Liver (tissue), 8 donors: ENCODE measurements at regions not wholly inside any gene's neighbourhood (a gene's known extent, or its start where the extent isn't known, plus 50 kb on each side); places are given as distances from the start of the nearest gene placed in this dataset.

Source experiments
- DNase-seq: peaks from one replicate; pipeline ENCODE4 v3.0.0-alpha.2; 2017; ENCODE audit warnings: low spot score
- H3K27ac ChIP-seq, 2 donors: one replicate each; pipeline ENCODE4 v1.7.0; 2013; ENCODE audit warnings: inconsistent platforms in 2 of 2, low read length in 2 of 2, control low read depth in 1 of 2, low read depth in 1 of 2, mild to moderate bottlenecking in 1 of 2
- H3K27me3 ChIP-seq, 4 donors: one replicate each; pipeline versions ENCODE4 v1.6.1 to v1.7.0; 2013; ENCODE audit warnings: low read length in 3 of 4, inconsistent platforms in 1 of 4, mild to moderate bottlenecking in 1 of 4, moderate library complexity in 1 of 4; ENCODE audit not compliant: control insufficient read depth in 4 of 4, insufficient read depth in 4 of 4
- H3K36me3 ChIP-seq, 4 donors: one replicate each; pipeline versions ENCODE4 v1.6.1 to v1.7.0; 2013; ENCODE audit warnings: low read length in 3 of 4, mild to moderate bottlenecking in 3 of 4, low read depth in 1 of 4, moderate library complexity in 1 of 4; ENCODE audit not compliant: control insufficient read depth in 4 of 4, insufficient read depth in 3 of 4
- H3K4me1 ChIP-seq, 4 donors: one replicate each; pipeline versions ENCODE4 v1.6.1 to v1.7.0; 2013; ENCODE audit warnings: low read length in 3 of 4, mild to moderate bottlenecking in 3 of 4, moderate library complexity in 1 of 4; ENCODE audit not compliant: control insufficient read depth in 4 of 4, insufficient read depth in 4 of 4
- H3K4me3 ChIP-seq, 3 donors: one replicate each; pipeline versions ENCODE4 v1.6.1 to v1.7.0; 2013; ENCODE audit warnings: low read length in 3 of 3, control low read depth in 1 of 3, low read depth in 1 of 3, mild to moderate bottlenecking in 1 of 3
- H3K9ac ChIP-seq, 2 donors: one replicate each; pipeline ENCODE4 v1.7.0; 2013; ENCODE audit warnings: low read length in 2 of 2, mild to moderate bottlenecking in 2 of 2, moderate library complexity in 2 of 2, control low read depth in 1 of 2, low read depth in 1 of 2
- H3K9me3 ChIP-seq, 4 donors: one replicate each; pipeline versions ENCODE4 v1.6.1 to v1.7.0; 2013; ENCODE audit warnings: low read length in 3 of 4; ENCODE audit not compliant: control insufficient read depth in 4 of 4
- EGR1 ChIP-seq, 2 donors: IDR thresholded peaks; 2 replicates each; pipeline ENCODE4 v1.6.1; 2016 to 2018; ENCODE audit warnings: antibody characterized with exemption in 2 of 2, low read depth in 2 of 2
- FOXA1 ChIP-seq: IDR thresholded peaks from 2 replicates; pipeline ENCODE4 v1.6.1; 2016; ENCODE audit warnings: antibody characterized with exemption
- FOXA2 ChIP-seq: IDR thresholded peaks from 2 replicates; pipeline ENCODE4 v1.6.1; 2016; ENCODE audit warnings: antibody characterized with exemption
- GABPA ChIP-seq, 2 donors: IDR thresholded peaks in 1 of 2; conservative IDR thresholded peaks in 1 of 2; 2 replicates each; pipeline ENCODE4 v1.6.1; 2016; ENCODE audit warnings: antibody characterized with exemption in 2 of 2, mild to moderate bottlenecking in 1 of 2, moderate library complexity in 1 of 2
- HNF4A ChIP-seq, 2 donors: conservative IDR thresholded peaks; 2 replicates each; pipeline ENCODE4 v1.6.1; 2016; ENCODE audit warnings: antibody characterized with exemption in 2 of 2, mild to moderate bottlenecking in 2 of 2
- HNF4G ChIP-seq: IDR thresholded peaks from 2 replicates; pipeline ENCODE4 v1.6.1; 2016; ENCODE audit warnings: antibody characterized with exemption
- JUND ChIP-seq, 2 donors: IDR thresholded peaks; 2 replicates each; pipeline ENCODE4 v1.6.1; 2016; ENCODE audit warnings: antibody characterized with exemption in 2 of 2
- NR2F2 ChIP-seq: IDR thresholded peaks from 2 replicates; pipeline ENCODE4 v1.6.1; 2016; ENCODE audit warnings: antibody characterized with exemption
- RAD21 ChIP-seq, 2 donors: IDR thresholded peaks; 2 replicates each; pipeline ENCODE4 v1.6.1; 2016; ENCODE audit warnings: antibody characterized with exemption in 2 of 2, mild to moderate bottlenecking in 2 of 2
- RXRA ChIP-seq, 2 donors: IDR thresholded peaks; 2 replicates each; pipeline ENCODE4 v1.6.1; 2017 to 2018; ENCODE audit warnings: antibody characterized with exemption in 2 of 2, mild to moderate bottlenecking in 1 of 2
- SP1 ChIP-seq: IDR thresholded peaks from 2 replicates; pipeline ENCODE4 v1.6.1; 2018; ENCODE audit warnings: antibody characterized with exemption, mild to moderate bottlenecking
- TAF1 ChIP-seq: conservative IDR thresholded peaks from 2 replicates; pipeline ENCODE4 v1.6.1; 2016; ENCODE audit warnings: antibody characterized with exemption, mild to moderate bottlenecking
- YY1 ChIP-seq: IDR thresholded peaks from 2 replicates; pipeline ENCODE4 v1.6.1; 2016; ENCODE audit warnings: antibody characterized with exemption, mild to moderate bottlenecking
- WGBS: extraction: QIAGEN DNeasy Blood & Tissue Kit; methylation state at CpG from one replicate; pipeline ENCODE4 v1.1.7; 2013; 5-methylcytosine and 5-hydroxymethylcytosine counted together
- TF ChIP-seq, protein P1 (sequence below): IDR thresholded peaks from 2 replicates; pipeline ENCODE4 v1.6.1; 2016; ENCODE audit warnings: antibody characterized with exemption
- TF ChIP-seq, protein P2 (sequence below): IDR thresholded peaks from 2 replicates; pipeline ENCODE4 v1.6.1; 2016; ENCODE audit warnings: antibody characterized with exemption
- TF ChIP-seq, protein P3 (sequence below): IDR thresholded peaks from 2 replicates; pipeline ENCODE4 v1.6.1; 2016; ENCODE audit warnings: antibody characterized with exemption, mild to moderate bottlenecking
- TF ChIP-seq, protein P4 (sequence below): fragments of 150-350 bp; IDR thresholded peaks from 2 replicates; pipeline ENCODE4 v1.5.1; 2017; ENCODE audit warnings: improper control_type of control experiment, low read depth, low read length; ENCODE audit not compliant: missing input control
- donor health status: healthy.
- donor health status: healthy.
- donor health status: healthy.
- donor health status: healthy.
- donor health status: healthy.

- TF ChIP-seq, protein P1, sequence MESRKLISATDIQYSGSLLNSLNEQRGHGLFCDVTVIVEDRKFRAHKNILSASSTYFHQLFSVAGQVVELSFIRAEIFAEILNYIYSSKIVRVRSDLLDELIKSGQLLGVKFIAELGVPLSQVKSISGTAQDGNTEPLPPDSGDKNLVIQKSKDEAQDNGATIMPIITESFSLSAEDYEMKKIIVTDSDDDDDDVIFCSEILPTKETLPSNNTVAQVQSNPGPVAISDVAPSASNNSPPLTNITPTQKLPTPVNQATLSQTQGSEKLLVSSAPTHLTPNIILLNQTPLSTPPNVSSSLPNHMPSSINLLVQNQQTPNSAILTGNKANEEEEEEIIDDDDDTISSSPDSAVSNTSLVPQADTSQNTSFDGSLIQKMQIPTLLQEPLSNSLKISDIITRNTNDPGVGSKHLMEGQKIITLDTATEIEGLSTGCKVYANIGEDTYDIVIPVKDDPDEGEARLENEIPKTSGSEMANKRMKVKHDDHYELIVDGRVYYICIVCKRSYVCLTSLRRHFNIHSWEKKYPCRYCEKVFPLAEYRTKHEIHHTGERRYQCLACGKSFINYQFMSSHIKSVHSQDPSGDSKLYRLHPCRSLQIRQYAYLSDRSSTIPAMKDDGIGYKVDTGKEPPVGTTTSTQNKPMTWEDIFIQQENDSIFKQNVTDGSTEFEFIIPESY: no peak
- TF ChIP-seq GABPA (IDR thresholded peaks at IDR 0.05 in 1 of 2, conservative IDR thresholded peaks at IDR 0.05 in 1 of 2): no peak
- no peak for TF ChIP-seq JUND (IDR thresholded peaks at IDR 0.05)
- TF ChIP-seq HNF4G: no peak
- TF ChIP-seq, protein P2, sequence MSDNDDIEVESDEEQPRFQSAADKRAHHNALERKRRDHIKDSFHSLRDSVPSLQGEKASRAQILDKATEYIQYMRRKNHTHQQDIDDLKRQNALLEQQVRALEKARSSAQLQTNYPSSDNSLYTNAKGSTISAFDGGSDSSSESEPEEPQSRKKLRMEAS: no peak
- TF ChIP-seq EGR1 (IDR thresholded peaks at IDR 0.05; ENCODE audit: low read depth in 2 of 2): no peak
- no peak for TF ChIP-seq NR2F2
- TF ChIP-seq SP1: no peak
Observed at GRCh38 chr11:26243426-26243825, 88.5 kb upstream of the ANO3 start (continued).

DNA sequence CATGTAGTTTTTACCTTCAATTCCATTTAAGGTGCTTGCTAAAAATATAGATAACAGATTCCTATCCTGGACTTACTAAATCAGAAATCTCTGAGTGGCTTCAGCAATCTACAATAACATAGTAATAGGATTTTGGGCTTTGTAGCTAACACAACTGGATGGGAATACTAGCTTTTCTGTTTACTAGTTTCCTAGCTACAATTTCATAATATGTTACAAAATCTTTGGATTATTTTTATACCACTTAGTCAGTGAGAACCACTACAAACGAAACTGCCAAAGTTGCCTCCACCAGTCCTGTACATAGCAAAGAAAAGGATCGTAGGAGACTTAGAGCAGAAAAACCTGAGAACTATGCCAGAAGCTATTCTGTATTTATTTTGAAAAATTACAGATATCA lies 87.7 kb upstream of the ANO3 start:
- 72% methylated on average over 2 of the region's 2 CpGs for WGBS
- Histone ChIP-seq H3K4me3 (no peak overlapping the region), H3K36me3 (no peaks in the 10 kb centered on the region), H3K27ac (no peak overlapping the region), H3K27me3 (no peaks in the 10 kb centered on the region), H3K9ac (no peak overlapping the region), H3K4me1 (no peaks in the 10 kb centered on the region), H3K9me3 (no peaks in the 10 kb centered on the region)
- DNase-seq: no peak
- TF ChIP-seq RAD21 (IDR thresholded peaks at IDR 0.05) (no peak), HNF4G (no peak), JUND (IDR thresholded peaks at IDR 0.05) (no peak)

- Histone ChIP-seq H3K9me3 (no peaks in the 10 kb centered on the region), H3K4me1 (no peaks in the 10 kb centered on the region), H3K4me3 (no peak overlapping the region), H3K9ac (no peak overlapping the region), H3K27ac (no peak overlapping the region), H3K36me3 (no peaks in the 10 kb centered on the region), H3K27me3 (no peaks in the 10 kb centered on the region)
- no peak for DNase-seq
- TF ChIP-seq GABPA (IDR thresholded peaks at IDR 0.05 in 1 of 2, conservative IDR thresholded peaks at IDR 0.05 in 1 of 2) (no peak), HNF4A (conservative IDR thresholded peaks at IDR 0.05) (no peak)
- WGBS: 76% methylated on average over 1 of the region's 1 CpG
Observed at GRCh38 chr11:26245046-26245445, 86.9 kb upstream of the ANO3 start.

DNA sequence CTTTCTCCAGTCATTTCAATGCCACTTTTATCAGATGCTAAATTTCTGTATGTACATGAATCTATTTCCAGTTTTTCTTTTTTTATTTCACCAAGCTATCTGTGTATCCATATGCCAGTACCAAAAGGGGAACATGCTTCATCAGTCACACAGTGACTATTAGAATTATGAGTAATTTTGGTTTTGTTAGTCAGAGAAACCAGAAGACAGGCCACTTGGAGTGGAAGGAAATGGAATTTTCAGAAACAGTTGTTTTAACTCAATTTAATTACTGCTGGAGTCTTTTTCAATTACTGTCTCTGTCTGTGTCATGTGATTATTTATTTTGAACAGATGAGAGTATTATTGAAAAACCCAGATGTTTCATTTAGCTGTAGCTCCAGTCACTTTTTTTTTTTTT lies 84.6 kb upstream of the ANO3 start:
- Histone ChIP-seq H3K9ac (no peak overlapping the region), H3K27ac (no peak overlapping the region), H3K4me1 (no peaks in the 10 kb centered on the region), H3K4me3 (no peak overlapping the region), H3K36me3 (no peaks in the 10 kb centered on the region), H3K27me3 (no peaks in the 10 kb centered on the region), H3K9me3 (no peaks in the 10 kb centered on the region)
- DNase-seq: no peak
- no peak for TF ChIP-seq NR2F2
- no peak for TF ChIP-seq FOXA2
- no peak for TF ChIP-seq SP1
- TF ChIP-seq, protein P3, sequence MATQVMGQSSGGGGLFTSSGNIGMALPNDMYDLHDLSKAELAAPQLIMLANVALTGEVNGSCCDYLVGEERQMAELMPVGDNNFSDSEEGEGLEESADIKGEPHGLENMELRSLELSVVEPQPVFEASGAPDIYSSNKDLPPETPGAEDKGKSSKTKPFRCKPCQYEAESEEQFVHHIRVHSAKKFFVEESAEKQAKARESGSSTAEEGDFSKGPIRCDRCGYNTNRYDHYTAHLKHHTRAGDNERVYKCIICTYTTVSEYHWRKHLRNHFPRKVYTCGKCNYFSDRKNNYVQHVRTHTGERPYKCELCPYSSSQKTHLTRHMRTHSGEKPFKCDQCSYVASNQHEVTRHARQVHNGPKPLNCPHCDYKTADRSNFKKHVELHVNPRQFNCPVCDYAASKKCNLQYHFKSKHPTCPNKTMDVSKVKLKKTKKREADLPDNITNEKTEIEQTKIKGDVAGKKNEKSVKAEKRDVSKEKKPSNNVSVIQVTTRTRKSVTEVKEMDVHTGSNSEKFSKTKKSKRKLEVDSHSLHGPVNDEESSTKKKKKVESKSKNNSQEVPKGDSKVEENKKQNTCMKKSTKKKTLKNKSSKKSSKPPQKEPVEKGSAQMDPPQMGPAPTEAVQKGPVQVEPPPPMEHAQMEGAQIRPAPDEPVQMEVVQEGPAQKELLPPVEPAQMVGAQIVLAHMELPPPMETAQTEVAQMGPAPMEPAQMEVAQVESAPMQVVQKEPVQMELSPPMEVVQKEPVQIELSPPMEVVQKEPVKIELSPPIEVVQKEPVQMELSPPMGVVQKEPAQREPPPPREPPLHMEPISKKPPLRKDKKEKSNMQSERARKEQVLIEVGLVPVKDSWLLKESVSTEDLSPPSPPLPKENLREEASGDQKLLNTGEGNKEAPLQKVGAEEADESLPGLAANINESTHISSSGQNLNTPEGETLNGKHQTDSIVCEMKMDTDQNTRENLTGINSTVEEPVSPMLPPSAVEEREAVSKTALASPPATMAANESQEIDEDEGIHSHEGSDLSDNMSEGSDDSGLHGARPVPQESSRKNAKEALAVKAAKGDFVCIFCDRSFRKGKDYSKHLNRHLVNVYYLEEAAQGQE: no peak
- no peak for TF ChIP-seq YY1
- TF ChIP-seq JUND (IDR thresholded peaks at IDR 0.05): no peak
- no peak for TF ChIP-seq HNF4G
- TF ChIP-seq, protein P4, sequence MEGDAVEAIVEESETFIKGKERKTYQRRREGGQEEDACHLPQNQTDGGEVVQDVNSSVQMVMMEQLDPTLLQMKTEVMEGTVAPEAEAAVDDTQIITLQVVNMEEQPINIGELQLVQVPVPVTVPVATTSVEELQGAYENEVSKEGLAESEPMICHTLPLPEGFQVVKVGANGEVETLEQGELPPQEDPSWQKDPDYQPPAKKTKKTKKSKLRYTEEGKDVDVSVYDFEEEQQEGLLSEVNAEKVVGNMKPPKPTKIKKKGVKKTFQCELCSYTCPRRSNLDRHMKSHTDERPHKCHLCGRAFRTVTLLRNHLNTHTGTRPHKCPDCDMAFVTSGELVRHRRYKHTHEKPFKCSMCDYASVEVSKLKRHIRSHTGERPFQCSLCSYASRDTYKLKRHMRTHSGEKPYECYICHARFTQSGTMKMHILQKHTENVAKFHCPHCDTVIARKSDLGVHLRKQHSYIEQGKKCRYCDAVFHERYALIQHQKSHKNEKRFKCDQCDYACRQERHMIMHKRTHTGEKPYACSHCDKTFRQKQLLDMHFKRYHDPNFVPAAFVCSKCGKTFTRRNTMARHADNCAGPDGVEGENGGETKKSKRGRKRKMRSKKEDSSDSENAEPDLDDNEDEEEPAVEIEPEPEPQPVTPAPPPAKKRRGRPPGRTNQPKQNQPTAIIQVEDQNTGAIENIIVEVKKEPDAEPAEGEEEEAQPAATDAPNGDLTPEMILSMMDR: no peak
- no peak for TF ChIP-seq RAD21 (IDR thresholded peaks at IDR 0.05)
- no peak for TF ChIP-seq EGR1 (IDR thresholded peaks at IDR 0.05; ENCODE audit: low read depth in 2 of 2)
- no peak for TF ChIP-seq TAF1
- TF ChIP-seq RXRA (IDR thresholded peaks at IDR 0.05): no peak
- TF ChIP-seq FOXA1: no peak
- TF ChIP-seq, protein P2: no peak
- TF ChIP-seq GABPA (IDR thresholded peaks at IDR 0.05 in 1 of 2, conservative IDR thresholded peaks at IDR 0.05 in 1 of 2): no peak
